ENCODE measurements at regions not wholly inside any gene's neighbourhood (a gene's known extent, or its start where the extent isn't known, plus 50 kb on each side); places are given as distances from the start of the nearest gene placed in this dataset.

DNA sequence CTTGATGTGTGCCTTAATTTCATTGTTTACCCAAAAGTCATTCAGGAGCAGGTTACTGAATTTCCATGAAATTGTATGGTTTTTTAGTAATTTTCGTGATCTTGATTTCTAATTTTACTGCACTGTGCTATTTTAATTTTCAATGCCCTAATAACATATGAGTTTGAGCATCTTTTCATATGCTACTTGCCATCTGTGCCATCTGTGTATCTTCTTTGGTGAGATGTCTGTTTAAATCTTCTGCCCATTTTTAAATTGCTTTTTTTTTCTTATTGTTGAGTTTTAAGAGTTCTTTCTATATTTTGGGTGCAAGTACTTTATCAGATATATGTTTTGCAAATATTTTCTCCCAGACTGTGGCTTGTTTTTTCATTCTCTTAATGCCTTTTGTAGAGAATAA lies 165.9 kb downstream of the ST6GAL2 start:
- DNase-seq = no peak

DNA sequence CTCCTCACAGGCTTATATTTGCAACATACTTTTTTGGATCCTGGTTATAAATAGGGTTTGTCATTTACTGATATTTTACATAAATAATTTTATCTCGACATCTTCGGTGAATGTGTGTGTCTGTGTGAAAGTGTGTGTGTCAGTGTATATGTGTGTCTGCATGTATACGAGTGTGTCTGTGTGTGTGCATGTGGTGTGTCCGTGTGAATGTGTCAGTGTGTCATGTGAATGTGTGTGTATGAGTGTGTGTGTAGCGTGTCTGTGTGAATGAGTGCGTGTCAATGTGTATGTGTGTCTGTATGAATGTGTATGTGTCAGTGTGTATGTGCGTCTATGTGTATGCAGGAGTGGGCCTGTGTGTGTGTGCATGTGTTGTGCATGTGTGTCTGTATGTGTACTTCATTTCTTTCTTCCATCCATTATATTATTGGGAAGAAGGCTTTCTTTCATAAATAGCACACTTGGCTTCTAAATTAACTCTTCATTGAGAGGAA lies 161.6 kb downstream of the ST6GAL2 start:
- no peak for DNase-seq

DNA sequence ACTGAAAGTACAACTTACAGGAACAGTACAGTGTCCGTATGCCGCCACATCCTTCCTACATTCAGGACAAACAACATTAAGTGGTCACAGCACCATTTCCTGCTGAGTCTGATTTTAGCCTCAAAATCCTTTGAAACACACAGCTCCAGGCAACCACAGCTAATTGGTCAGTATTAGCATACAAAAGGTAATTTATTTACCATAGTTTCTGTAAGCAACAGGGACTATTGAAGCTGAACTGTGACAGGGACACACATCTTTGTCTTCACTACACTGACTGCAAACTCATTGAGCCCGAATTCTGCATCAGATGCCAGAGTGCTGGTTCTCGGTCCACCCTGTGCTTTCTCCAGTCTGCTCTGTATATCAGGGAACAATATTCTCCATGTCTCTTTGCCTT lies 151.8 kb downstream of the ST6GAL2 start:
- DNase-seq = no peak

DNA sequence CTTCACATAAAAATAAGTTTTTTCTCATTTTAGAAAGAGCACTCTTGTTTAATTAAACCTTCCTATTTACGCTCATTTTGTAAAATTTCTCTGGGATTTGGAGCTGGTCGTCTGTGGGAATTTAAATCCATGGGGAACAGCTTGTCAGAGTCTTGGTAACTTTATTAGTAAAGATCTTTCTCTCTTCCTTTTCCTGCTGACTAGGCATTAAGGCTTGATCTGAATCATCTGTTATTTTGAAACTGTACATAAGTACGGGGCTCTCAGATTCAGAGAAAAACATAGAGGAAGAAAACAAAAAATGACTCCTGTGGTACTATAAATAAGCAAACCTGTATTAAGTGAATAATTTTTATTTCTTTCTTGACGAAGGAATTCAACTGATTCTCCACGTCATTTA lies 150.2 kb downstream of the ST6GAL2 start:
- no peak for DNase-seq

DNA sequence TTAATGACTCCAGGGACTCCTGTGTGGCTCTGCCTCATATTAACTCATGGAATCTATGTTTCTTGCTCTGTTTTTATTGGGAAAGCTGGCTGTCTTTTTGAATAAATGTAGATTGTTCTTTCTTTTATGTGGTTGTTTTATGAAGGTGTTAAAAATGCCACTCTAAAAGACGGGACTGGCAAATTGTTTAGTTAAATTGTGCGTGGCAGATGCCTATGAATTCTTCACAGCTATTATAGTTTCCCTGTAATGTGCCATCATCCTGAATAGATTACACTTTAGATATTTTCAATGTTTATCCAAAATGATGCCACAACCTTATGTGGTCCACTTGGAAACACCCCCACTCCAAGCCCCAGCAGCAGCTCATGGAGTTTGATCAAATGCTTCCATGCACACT lies 149.7 kb downstream of the ST6GAL2 start:
- no peak for DNase-seq

DNA sequence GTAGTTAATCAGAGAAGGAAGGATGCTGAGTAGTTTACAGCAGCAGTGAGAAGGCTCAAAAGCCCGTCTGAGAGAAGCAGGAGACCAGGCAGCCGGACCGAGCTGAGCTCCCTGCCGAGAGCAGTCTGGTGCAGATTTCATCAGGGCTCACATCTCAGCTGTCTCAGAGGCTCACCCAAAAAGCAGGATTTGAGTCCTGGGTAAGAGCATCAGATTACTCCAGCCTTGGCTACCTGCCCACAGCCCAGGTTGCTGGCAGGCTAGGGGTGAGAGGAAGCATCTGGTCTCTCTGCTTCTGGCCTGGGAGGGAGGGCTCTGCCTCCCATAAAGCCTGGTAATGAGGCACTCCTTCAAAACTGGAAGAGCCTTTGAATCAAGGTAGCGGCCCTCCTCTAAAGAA lies 140.5 kb downstream of the ST6GAL2 start:
- no peak for DNase-seq

DNA sequence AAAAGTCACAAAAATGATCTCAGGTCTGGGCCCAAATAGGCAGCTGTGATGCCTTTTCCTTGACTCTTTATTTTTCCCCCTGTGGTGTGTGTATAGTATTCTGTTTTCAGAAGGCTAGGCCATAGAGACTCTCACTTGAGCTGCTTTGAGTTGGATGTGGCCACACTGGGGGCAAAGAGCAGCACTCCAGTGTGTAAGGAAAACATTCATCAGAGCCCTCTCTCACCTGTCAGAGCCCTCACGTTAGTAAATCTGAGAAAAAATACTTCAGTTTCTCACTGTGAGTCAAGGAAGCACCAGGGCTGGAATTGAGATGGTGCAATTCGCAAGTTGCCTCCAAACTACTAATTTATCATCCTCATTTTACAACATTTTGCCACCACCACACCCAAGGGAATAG lies 136.1 kb downstream of the ST6GAL2 start:
- DNase-seq = no peak

Data from suppressor macrophage treated with lipopolysaccharide for 1 hour (primary cell).